B cell (primary cell): ENCODE measurements at regions not wholly inside any gene's neighbourhood (a gene's known extent, or its start where the extent isn't known, plus 50 kb on each side); places are given as distances from the start of the nearest gene placed in this dataset.

ENCODE experiments used
- ATAC-seq: fragments of 200-7000 bp; cut with Tn5 transposase; one replicate; pipeline ENCODE4 v1.10.0; 2021; ENCODE audit warnings: low read depth, mild to moderate bottlenecking, moderate number of reproducible peaks, moderate library complexity
- CTCF ChIA-PET: fragments of 350-600 bp; sonication (Branson Sonifier 250); formaldehyde crosslinking; loops from one replicate; lab custom pipeline; 2021; ENCODE audit warnings: antibody characterized with exemption, inconsistent platforms; lab: Charles Lee
- POLR2A ChIA-PET: fragments of 350-600 bp; sonication (Branson Sonifier 250); formaldehyde crosslinking; loops from one replicate; lab custom pipeline; 2021; ENCODE audit warnings: antibody characterized with exemption; lab: Charles Lee
- DNase-seq: peaks from one replicate; pipeline ENCODE4 v3.0.0; 2013
- H2AFZ ChIP-seq: 2 replicates; pipeline ENCODE4 v1.6.1; 2012; ENCODE audit warnings: mild to moderate bottlenecking, low read depth, low read length; ENCODE audit not compliant: insufficient read depth, poor library complexity, severe bottlenecking
- H3K27ac ChIP-seq, 2 donors: 1 replicate in 1 of 2; 2 replicates in 1 of 2; pipeline ENCODE4 v1.5.1; 2012 to 2013; ENCODE audit warnings: low read length in 2 of 2, mild to moderate bottlenecking in 2 of 2, moderate library complexity in 1 of 2
- H3K27me3 ChIP-seq, 4 experiments: fragments of 200-600 bp in 1 of 4; sonication (generic) in 1 of 4; replicated peaks in 1 of 4; 1 replicate in 2 of 4; 2 replicates in 2 of 4; pipeline versions ENCODE4 v1.6.1 to v1.7.0; 2013 to 2016; ENCODE audit warnings: low read length in 3 of 4, mild to moderate bottlenecking in 2 of 4, mixed read lengths in 1 of 4, moderate library complexity in 1 of 4; ENCODE audit not compliant: insufficient read depth in 4 of 4, control insufficient read depth in 3 of 4; ENCODE audit errors: control extremely low read depth in 1 of 4
- H3K36me3 ChIP-seq, 2 experiments: replicated peaks in 1 of 2; 1 replicate in 1 of 2; 2 replicates in 1 of 2; pipeline versions ENCODE4 v1.6.1 to v1.7.1; 2013; ENCODE audit warnings: low read length in 1 of 2; ENCODE audit not compliant: insufficient read depth in 2 of 2, control insufficient read depth in 1 of 2; ENCODE audit errors: control extremely low read depth in 1 of 2, extremely low read depth in 1 of 2
- H3K4me1 ChIP-seq, 2 donors: fragments of 200-600 bp in 1 of 2; sonication (generic) in 1 of 2; 1 replicate in 1 of 2; 2 replicates in 1 of 2; pipeline versions ENCODE4 v1.5.1 to v1.6.1; 2013 to 2017; ENCODE audit warnings: low read length in 2 of 2; ENCODE audit not compliant: control insufficient read depth in 2 of 2, insufficient read depth in 2 of 2
- H3K4me2 ChIP-seq: replicated peaks from 2 replicates; pipeline ENCODE3; 2012; ENCODE audit warnings: mild to moderate bottlenecking, low read depth, low read length; ENCODE audit not compliant: poor library complexity, severe bottlenecking
- H3K4me3 ChIP-seq, 5 experiments: fragments of 200-600 bp in 1 of 5; sonication (generic) in 1 of 5; 1 replicate in 3 of 5; 2 replicates in 2 of 5; pipeline versions ENCODE4 v1.5.1 to v1.7.0; 2011 to 2016; ENCODE audit warnings: low read length in 4 of 5, mild to moderate bottlenecking in 4 of 5, low read depth in 2 of 5, control low read depth in 1 of 5, moderate library complexity in 1 of 5; ENCODE audit not compliant: insufficient read depth in 1 of 5; ENCODE audit errors: control extremely low read depth in 1 of 5, extremely low read depth in 1 of 5
- H3K79me2 ChIP-seq: fragments of 200-600 bp; sonication (generic); one replicate; pipeline ENCODE4 v1.6.0; 2016; ENCODE audit warnings: low read length; ENCODE audit not compliant: control insufficient read depth, insufficient read depth
- H3K9ac ChIP-seq: fragments of 200-600 bp; sonication (generic); 2 replicates; pipeline ENCODE4 v1.6.1; 2017; ENCODE audit warnings: mild to moderate bottlenecking, low read length, moderate library complexity
- H3K9me3 ChIP-seq, 3 donors: one replicate each; pipeline versions ENCODE4 v1.6.1 to v1.7.1; 2013; ENCODE audit warnings: low read length in 2 of 3; ENCODE audit not compliant: control insufficient read depth in 2 of 3, insufficient read depth in 1 of 3; ENCODE audit errors: control extremely low read depth in 1 of 3
- H4K20me1 ChIP-seq: 2 replicates; pipeline ENCODE4 v1.6.0; 2012; ENCODE audit warnings: mild to moderate bottlenecking, low read length; ENCODE audit not compliant: insufficient read depth, control insufficient read depth, poor library complexity, severe bottlenecking
- H3K27ac Mint-ChIP-seq: one replicate; pipeline ENCODE4 v1.8.0; 2021; ENCODE audit warnings: mixed read lengths
- H3K27me3 Mint-ChIP-seq: one replicate; pipeline ENCODE4 v1.8.0; 2021; ENCODE audit warnings: mixed read lengths
- H3K4me1 Mint-ChIP-seq: one replicate; pipeline ENCODE4 v1.8.0; 2021; ENCODE audit warnings: mixed read lengths
- H3K4me3 Mint-ChIP-seq: one replicate; pipeline ENCODE4 v1.8.0; 2021; ENCODE audit warnings: mixed read lengths
- H3K9me3 Mint-ChIP-seq: one replicate; pipeline ENCODE4 v1.8.0; 2022; ENCODE audit warnings: mixed read lengths; ENCODE audit not compliant: insufficient read depth
- EZH2 ChIP-seq: IDR thresholded peaks from 2 replicates; pipeline ENCODE4 v1.6.1; 2012; ENCODE audit warnings: borderline replicate concordance, low read depth, mild to moderate bottlenecking, moderate library complexity, low read length; ENCODE audit not compliant: insufficient read depth, poor library complexity, severe bottlenecking
- WGBS: methylation state at CpG from one replicate; pipeline ENCODE4 v1.1.5; 2013; ENCODE audit warnings: missing lambda C conversion rate; ENCODE audit not compliant: insufficient coverage; 5-methylcytosine and 5-hydroxymethylcytosine counted together
- intact Hi-C: fragments of 100-400 bp; cut with micrococcal nuclease; formaldehyde crosslinking; loops from one replicate; pipeline ENCODE4 v1.10.0; 2022
- TF ChIP-seq, protein P1 (sequence below): fragments of 200-600 bp; IDR thresholded peaks from one replicate; pipeline ENCODE4 v1.8.0; 2022; ENCODE audit warnings: antibody characterized with exemption, mild to moderate bottlenecking

DNA sequence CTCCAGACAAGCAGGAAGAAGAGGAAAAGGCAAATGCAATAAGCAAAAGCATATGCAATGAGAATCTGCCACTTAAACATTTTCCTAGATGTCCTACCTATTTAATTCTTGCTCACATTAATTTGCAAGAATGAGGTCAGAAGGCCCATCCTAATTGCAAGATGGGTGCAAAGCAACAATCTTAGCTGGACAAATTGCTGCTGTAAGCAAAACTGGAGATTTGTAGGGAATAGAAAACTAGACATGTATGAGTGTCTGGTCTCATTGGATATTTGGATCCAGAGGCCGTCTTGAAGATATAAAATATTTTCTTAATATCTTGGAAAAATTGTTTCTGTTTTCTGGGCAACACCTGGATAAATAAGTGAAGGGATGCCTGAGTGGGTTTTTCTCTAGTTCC is 150.1 kb upstream of the PGR start:
- POLR2A ChIA-PET, result no interaction called here

GRCh38 chr11:101278286-101278685 is 148.7 kb upstream of the PGR start:
- no peak for ATAC-seq

More for the DNA sequence above, 150.1 kb upstream of the PGR start:
- Histone ChIP-seq H3K9me3 (peaks cover 0 to 7% (median 0%) of the 10 kb centered on the region in 3 donors), H3K27ac (no peak overlapping the region), H3K4me3 (no peak overlapping the region), H3K9ac (no peak overlapping the region), H2AFZ (no peak overlapping the region), H3K4me2 (no peak overlapping the region), H3K27me3 (no peaks in the 10 kb centered on the region), H3K4me1 (no peaks in the 10 kb centered on the region), H3K79me2 (no peaks in the 10 kb centered on the region), H3K36me3 (no peaks in the 10 kb centered on the region), H4K20me1 (no peaks in the 10 kb centered on the region)
- H3K27ac Mint-ChIP-seq, result no peak overlapping the region
- H3K27me3 Mint-ChIP-seq, result no peaks in the 10 kb centered on the region
- no peak overlapping the region for H3K4me3 Mint-ChIP-seq
- CTCF ChIA-PET, result no interaction called here
- TF ChIP-seq EZH2, result no peak
- TF ChIP-seq, protein P1, sequence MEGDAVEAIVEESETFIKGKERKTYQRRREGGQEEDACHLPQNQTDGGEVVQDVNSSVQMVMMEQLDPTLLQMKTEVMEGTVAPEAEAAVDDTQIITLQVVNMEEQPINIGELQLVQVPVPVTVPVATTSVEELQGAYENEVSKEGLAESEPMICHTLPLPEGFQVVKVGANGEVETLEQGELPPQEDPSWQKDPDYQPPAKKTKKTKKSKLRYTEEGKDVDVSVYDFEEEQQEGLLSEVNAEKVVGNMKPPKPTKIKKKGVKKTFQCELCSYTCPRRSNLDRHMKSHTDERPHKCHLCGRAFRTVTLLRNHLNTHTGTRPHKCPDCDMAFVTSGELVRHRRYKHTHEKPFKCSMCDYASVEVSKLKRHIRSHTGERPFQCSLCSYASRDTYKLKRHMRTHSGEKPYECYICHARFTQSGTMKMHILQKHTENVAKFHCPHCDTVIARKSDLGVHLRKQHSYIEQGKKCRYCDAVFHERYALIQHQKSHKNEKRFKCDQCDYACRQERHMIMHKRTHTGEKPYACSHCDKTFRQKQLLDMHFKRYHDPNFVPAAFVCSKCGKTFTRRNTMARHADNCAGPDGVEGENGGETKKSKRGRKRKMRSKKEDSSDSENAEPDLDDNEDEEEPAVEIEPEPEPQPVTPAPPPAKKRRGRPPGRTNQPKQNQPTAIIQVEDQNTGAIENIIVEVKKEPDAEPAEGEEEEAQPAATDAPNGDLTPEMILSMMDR, result no peak
- DNase-seq, result no peak
- no peaks in the 10 kb centered on the region for H3K9me3 Mint-ChIP-seq
- no peak for ATAC-seq
- intact Hi-C loops, result no loop called here
- WGBS, result no CpG with 5 or more reads among the region's 1 CpG
- H3K4me1 Mint-ChIP-seq, result no peaks in the 10 kb centered on the region

More at GRCh38 chr11:101278286-101278685, 148.7 kb upstream of the PGR start:
- Histone ChIP-seq H3K4me1 (no peaks in the 10 kb centered on the region), H3K36me3 (no peaks in the 10 kb centered on the region), H3K4me3 (no peak overlapping the region), H3K9ac (no peak overlapping the region), H4K20me1 (no peaks in the 10 kb centered on the region), H3K27ac (no peak overlapping the region), H2AFZ (no peak overlapping the region), H3K27me3 (no peaks in the 10 kb centered on the region), H3K9me3 (peaks cover 0 to 3% (median 0%) of the 10 kb centered on the region in 3 donors), H3K79me2 (no peaks in the 10 kb centered on the region), H3K4me2 (no peak overlapping the region)
- no peaks in the 10 kb centered on the region for H3K9me3 Mint-ChIP-seq
- no peak overlapping the region for H3K27ac Mint-ChIP-seq
- TF ChIP-seq, protein P1, result no peak
- no peak for TF ChIP-seq EZH2
- no peak for DNase-seq
- ChIA-PET POLR2A (no interaction called here), CTCF (no interaction called here)
- intact Hi-C loops, result no loop called here
- no peaks in the 10 kb centered on the region for H3K4me1 Mint-ChIP-seq
- H3K27me3 Mint-ChIP-seq, result no peaks in the 10 kb centered on the region
- no peak overlapping the region for H3K4me3 Mint-ChIP-seq
